Cardiac fibroblast (primary cell): ENCODE measurements at regions not wholly inside any gene's neighbourhood (a gene's known extent, or its start where the extent isn't known, plus 50 kb on each side); places are given as distances from the start of the nearest gene placed in this dataset.
"Not testable (repeated sequence)": the region's sequence is repeated elsewhere in the genome, so short reads cannot be mapped to it uniquely, and the experiment has no call there.

Experiments used
- DNase-seq, 2 donors: peaks; one replicate each; pipeline versions ENCODE4 v3.0.0 to v3.0.0-alpha.2; 2010; ENCODE audit warnings: low read depth in 2 of 2
- H3K4me3 ChIP-seq, 2 donors: replicated peaks in 1 of 2; 1 replicate in 1 of 2; 2 replicates in 1 of 2; pipeline ENCODE4 v1.5.1; 2011; ENCODE audit warnings: low read depth in 2 of 2, low read length in 2 of 2, mild to moderate bottlenecking in 2 of 2, moderate library complexity in 1 of 2
- TF ChIP-seq, protein P1 (sequence below): IDR thresholded peaks from one replicate; pipeline ENCODE4 v1.5.1; 2011; ENCODE audit warnings: low read depth, mild to moderate bottlenecking, low read length, inconsistent platforms

DNA sequence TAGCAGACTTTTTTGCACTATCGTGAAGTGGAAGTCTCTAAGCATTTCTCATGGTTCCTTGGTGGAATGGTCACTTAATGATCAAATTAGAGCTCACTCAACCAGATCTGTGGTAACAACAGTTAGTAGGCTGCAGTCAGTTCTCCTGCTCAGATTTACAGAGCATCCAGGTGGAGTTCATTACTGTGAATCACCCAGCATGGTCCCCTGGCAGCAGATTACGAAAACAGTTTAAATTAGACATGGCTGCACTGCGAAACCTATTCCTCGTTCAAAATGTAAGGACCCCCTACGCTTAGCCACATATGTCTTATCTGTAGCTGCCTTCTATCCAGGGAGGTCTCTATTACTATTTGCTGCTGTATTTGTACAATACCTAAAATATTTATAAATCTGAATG, 823.6 kb upstream of the ARRDC3 start:
- no peak for DNase-seq
- no peak overlapping the region for H3K4me3 ChIP-seq
- TF ChIP-seq, protein P1, sequence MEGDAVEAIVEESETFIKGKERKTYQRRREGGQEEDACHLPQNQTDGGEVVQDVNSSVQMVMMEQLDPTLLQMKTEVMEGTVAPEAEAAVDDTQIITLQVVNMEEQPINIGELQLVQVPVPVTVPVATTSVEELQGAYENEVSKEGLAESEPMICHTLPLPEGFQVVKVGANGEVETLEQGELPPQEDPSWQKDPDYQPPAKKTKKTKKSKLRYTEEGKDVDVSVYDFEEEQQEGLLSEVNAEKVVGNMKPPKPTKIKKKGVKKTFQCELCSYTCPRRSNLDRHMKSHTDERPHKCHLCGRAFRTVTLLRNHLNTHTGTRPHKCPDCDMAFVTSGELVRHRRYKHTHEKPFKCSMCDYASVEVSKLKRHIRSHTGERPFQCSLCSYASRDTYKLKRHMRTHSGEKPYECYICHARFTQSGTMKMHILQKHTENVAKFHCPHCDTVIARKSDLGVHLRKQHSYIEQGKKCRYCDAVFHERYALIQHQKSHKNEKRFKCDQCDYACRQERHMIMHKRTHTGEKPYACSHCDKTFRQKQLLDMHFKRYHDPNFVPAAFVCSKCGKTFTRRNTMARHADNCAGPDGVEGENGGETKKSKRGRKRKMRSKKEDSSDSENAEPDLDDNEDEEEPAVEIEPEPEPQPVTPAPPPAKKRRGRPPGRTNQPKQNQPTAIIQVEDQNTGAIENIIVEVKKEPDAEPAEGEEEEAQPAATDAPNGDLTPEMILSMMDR: no peak

DNA sequence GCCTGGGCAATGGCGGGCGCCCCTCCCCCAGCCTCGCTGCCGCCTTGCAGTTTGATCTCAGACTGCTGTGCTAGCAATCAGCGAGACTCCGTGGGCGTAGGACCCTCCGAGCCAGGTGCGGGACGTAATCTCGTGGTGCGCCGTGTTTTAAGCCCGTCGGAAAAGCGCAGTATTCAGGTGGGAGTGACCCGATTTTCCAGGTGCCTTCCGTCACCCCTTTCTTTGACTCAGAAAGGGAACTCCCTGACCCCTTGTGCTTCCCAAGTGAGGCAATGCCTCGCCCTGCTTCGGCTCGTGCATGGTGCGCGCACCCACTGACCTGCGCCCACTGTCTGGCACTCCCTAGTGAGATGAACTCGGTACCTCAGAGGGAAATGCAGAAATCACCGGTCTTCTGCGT, 815.9 kb upstream of the ARRDC3 start:
- not testable (repeated sequence) for DNase-seq, H3K4me3 ChIP-seq

DNA sequence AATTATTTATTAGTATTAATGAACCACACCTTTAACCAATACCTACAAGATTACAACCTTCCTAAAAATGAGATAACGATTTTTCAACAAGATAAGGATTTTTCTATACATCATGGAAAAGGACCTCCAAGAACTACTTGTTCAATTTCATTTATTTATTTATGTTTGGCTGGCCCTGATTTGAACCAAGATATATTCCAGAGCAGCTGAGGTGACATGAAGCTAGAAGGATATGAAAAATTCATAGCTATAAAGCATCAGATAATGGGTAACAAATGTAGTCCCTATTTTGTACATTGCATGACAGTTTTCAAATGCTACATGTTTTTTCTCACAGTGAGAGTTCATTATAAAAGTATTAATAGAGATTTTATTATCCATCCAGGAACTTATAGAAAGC, 798.5 kb upstream of the ARRDC3 start:
- TF ChIP-seq, protein P1: no peak
- no peak for DNase-seq
- H3K4me3 ChIP-seq: no peak overlapping the region

DNA sequence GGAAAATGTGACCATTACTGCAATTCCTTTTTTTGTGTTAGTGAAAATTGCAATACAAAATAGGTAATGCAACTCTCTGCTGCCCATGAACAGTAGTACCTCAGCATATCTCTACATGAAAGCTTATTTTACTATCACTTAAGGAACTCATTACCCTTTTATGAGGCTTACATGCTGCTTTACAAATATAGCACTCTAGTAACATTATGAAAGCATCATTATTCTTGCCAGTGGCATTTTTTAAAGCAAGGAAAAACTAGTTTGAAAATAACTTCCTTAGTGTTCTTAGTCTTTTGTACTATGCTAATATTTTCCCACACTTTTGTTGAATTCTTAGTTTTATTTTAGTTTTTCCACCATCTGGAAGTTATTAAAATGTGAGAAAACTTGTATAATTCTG, 797.3 kb upstream of the ARRDC3 start:
- no peak overlapping the region for H3K4me3 ChIP-seq
- DNase-seq: no peak
- TF ChIP-seq, protein P1: no peak

DNA sequence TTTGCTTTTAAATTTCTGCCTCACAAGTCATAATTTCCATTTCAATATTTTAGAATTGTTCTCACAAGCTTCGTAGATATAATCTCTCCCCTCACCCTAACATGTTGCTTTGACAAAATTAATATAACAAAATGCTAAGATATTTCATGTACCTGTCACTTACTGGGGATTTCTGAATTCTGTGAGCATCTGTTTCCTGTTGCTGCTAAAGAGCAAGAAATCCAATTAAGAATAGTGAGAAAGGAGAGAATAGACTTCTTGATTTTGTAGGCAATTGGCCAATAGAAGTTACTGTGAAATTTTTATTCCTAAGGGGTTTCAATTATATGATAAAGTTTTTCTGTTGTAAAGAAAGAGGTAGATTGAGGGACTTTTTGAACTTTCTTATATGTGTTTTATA, 796.5 kb upstream of the ARRDC3 start:
- DNase-seq: no peak
- TF ChIP-seq, protein P1: no peak
- no peak overlapping the region for H3K4me3 ChIP-seq

DNA sequence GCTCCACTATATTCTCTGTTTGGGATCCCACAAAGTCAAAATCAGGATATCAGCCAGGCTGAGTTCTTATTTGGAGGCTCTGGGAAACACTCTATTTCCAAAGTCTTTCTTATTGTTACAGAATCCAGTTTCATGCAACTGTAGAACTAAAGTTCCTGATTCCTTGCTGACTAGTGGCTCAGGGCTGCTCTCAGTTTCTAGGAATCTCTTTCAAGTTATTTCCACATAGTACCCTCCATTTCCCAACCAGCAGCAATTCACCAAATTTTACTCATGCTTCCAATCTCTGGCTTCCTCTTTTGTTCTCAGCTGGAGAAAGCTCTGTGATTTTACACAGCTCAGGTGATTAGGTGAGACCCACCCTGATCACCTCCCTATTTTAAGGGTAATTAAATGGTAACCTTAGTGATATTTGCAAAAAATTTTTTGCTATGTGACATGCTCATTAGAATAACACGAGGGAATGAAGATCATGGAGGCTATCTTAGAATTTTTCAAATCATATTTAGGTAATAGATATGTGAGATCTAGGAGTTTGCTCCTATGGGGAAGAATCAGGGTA, 794.9 kb upstream of the ARRDC3 start:
- H3K4me3 ChIP-seq: no peak overlapping the region
- TF ChIP-seq, protein P1: no peak
- no peak for DNase-seq

DNA sequence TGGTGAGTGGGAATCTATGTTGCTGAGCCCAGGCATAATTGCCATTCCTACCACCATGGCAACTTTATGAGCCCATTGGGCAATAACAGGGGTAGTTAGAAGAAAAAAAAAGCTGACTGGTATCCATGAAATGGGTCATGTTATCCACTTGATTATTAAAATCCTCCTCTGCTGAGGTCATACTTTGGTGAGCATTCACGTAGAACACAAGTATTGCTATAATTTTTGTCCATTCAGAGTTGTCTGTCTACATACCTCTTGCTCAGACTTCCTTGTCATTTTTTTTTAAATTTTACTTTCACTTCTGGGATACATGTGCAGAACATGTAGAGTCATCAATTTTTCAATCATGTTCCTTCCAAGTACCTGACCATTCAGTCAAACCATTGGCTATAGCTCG, 780.8 kb upstream of the ARRDC3 start:
- DNase-seq: no peak
- no peak overlapping the region for H3K4me3 ChIP-seq
- TF ChIP-seq, protein P1: no peak
